GM12864 (cell line): ENCODE measurements at regions not wholly inside any gene's neighbourhood (a gene's known extent, or its start where the extent isn't known, plus 50 kb on each side); places are given as distances from the start of the nearest gene placed in this dataset.

Experiments used
- DNase-seq: peaks from one replicate; pipeline ENCODE4 v3.0.0-alpha.2; 2011; ENCODE audit warnings: low read depth
- H3K4me3 ChIP-seq: 2 replicates; pipeline ENCODE4 v1.5.1; 2011; ENCODE audit warnings: mild to moderate bottlenecking, low read depth, low read length, control low read depth
- CTCF ChIP-seq: IDR thresholded peaks from 2 replicates; pipeline ENCODE4 v1.5.1; 2011; ENCODE audit warnings: low read depth, mild to moderate bottlenecking, moderate library complexity, low read length, control low read depth, inconsistent platforms; ENCODE audit errors: missing control alignments

- H3K4me3 ChIP-seq, result no peak overlapping the region
- DNase-seq, result no peak
- no peak for TF ChIP-seq CTCF
These were observed 176.6 kb upstream of the RAG2 start for GRCh38 chr11:36774603-36775002.

GRCh38 chr11:36763187-36763586, 165.2 kb upstream of the RAG2 start:
- DNase-seq, result no peak

GRCh38 chr11:36757075-36757474, 159.0 kb upstream of the RAG2 start:
- no peak for DNase-seq
- H3K4me3 ChIP-seq, result no peak overlapping the region
- no peak for TF ChIP-seq CTCF

More at GRCh38 chr11:36763187-36763586, 165.2 kb upstream of the RAG2 start:
- TF ChIP-seq CTCF, result no peak
- H3K4me3 ChIP-seq, result no peak overlapping the region

- H3K4me3 ChIP-seq, result no peak overlapping the region
- no peak for DNase-seq
- TF ChIP-seq CTCF, result no peak
These were observed 155.9 kb upstream of the RAG2 start for GRCh38 chr11:36753960-36754359.

GRCh38 chr11:36751996-36752395, 154.0 kb upstream of the RAG2 start:
- no peak for DNase-seq
- no peak overlapping the region for H3K4me3 ChIP-seq
- no peak for TF ChIP-seq CTCF

GRCh38 chr11:36751335-36751781, 153.3 kb upstream of the RAG2 start:
- no peak for TF ChIP-seq CTCF
- DNase-seq, result no peak
- no peak overlapping the region for H3K4me3 ChIP-seq

- DNase-seq, result no peak
- H3K4me3 ChIP-seq, result no peak overlapping the region
- no peak for TF ChIP-seq CTCF
These were observed 152.3 kb upstream of the RAG2 start for GRCh38 chr11:36750349-36750748.
